ENCODE measurements at regions not wholly inside any gene's neighbourhood (a gene's known extent, or its start where the extent isn't known, plus 50 kb on each side); places are given as distances from the start of the nearest gene placed in this dataset.

DNA sequence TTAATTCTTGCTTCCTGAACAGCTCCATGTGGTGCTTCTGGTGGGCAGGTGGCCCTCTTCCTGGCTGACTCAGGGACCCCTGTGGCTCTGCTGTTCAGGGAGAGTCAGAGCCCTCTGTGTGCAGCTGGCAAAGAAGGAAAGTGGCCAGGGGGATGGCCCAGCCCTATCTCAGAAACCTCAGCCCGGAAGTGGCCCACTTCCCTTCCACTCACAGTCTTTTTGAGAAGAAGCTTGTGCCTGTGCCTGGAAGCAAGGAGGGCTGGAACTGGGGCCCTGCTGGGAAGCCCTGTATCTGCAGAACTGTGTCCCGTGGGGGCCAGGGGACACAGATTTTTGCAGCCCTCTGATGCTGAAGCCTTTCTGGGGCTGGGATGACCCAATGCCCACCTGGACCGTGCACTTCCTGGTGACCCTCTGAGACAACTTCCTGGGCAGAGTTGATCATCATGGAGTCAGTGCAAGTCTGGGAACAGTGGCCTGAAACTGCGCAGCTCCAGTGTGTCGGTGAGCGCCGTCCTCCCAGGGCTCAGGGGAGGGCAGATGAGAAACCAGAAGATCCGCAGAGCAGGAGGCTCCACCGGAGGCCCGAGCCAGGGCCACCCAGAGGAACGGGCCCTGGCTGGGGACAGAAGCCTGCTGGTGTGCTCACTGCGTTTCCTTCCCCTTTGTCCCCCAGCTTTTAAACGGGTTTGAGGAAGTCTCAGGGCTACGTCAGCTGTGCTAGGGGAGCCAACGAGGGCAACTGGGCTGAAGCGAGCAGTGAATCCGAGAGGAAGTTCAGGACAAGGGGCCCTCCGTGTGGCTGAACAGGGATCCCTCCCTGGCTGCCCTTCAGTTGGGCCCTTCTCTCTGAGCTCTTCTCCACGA is 217.4 kb upstream of the RTL1 start:
- peak; percentile 45 for ATAC-seq (ENCODE audit: insufficient read depth, low FRiP score)
- peak overlapping the region in 1 of 2 donors; percentile 48 for H3K27ac ChIP-seq (ENCODE audit: low read depth in 1 of 2, low read length in 1 of 2)
- no peaks in the 10 kb centered on the region for H3K36me3 ChIP-seq (ENCODE audit: control insufficient read depth in 4 of 4, insufficient read depth in 4 of 4, low read length in 4 of 4)
- H3K4me3 ChIP-seq = no peak overlapping the region
- WGBS, 2 donors = 31 to 60% methylated on average over 19 of the region's 19 CpGs
- TF ChIP-seq, protein P1, sequence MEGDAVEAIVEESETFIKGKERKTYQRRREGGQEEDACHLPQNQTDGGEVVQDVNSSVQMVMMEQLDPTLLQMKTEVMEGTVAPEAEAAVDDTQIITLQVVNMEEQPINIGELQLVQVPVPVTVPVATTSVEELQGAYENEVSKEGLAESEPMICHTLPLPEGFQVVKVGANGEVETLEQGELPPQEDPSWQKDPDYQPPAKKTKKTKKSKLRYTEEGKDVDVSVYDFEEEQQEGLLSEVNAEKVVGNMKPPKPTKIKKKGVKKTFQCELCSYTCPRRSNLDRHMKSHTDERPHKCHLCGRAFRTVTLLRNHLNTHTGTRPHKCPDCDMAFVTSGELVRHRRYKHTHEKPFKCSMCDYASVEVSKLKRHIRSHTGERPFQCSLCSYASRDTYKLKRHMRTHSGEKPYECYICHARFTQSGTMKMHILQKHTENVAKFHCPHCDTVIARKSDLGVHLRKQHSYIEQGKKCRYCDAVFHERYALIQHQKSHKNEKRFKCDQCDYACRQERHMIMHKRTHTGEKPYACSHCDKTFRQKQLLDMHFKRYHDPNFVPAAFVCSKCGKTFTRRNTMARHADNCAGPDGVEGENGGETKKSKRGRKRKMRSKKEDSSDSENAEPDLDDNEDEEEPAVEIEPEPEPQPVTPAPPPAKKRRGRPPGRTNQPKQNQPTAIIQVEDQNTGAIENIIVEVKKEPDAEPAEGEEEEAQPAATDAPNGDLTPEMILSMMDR (IDR thresholded peaks at IDR 0.05; ENCODE audit: control extremely low read depth, extremely low read depth) = no peak
- no peaks in the 10 kb centered on the region for H3K4me1 ChIP-seq (ENCODE audit: control insufficient read depth in 5 of 5, insufficient read depth in 5 of 5, low read length in 5 of 5)
- peaks cover 0 to 9% (median 0%) of the 10 kb centered on the region in 3 donors for H3K27me3 ChIP-seq (ENCODE audit: control insufficient read depth in 3 of 3, insufficient read depth in 3 of 3, low read length in 2 of 3)
- H3K9ac ChIP-seq (ENCODE audit: insufficient read depth in 1 of 2, low read length in 2 of 2) = no peak overlapping the region
- DNase-seq = no peak
- H3K9me3 ChIP-seq (ENCODE audit: control insufficient read depth in 4 of 4, insufficient read depth in 3 of 4, low read length in 3 of 4) = no peaks in the 10 kb centered on the region

DNA sequence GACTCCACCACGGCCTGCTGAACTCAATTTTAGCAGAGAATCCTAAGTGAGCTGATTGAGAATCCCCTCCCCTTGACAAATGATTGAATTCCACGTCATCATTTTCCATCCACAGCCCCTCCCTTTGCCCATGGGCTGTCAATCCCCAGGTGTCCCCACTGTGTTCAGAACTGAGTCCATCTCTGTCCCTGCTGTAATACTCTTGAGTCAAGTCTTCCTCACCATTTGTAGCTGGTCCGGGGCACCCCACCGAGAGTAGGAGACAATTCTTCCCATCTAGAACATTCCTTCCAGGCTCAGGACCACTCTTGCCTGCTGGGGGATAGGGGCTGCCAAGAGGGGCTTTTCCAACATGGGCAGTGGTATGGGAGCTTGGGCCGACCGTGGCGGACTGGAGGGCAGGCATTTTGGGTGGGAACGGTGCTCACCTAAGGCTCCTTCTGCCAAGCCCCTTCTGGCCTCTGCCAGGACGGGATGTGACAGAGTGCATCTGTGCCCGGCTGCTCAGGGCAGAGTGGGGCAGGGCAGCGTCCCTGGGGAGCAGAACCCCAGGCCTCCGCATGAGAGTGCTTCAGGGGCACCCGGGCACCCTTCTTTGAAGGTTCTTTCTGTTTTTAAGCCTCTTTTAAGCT is 218.1 kb upstream of the RTL1 start:
- Histone ChIP-seq H3K36me3 (ENCODE audit: control insufficient read depth in 4 of 4, insufficient read depth in 4 of 4, low read length in 4 of 4) (no peaks in the 10 kb centered on the region), H3K9ac (ENCODE audit: insufficient read depth in 1 of 2, low read length in 2 of 2) (no peak overlapping the region), H3K27ac (ENCODE audit: low read depth in 1 of 2, low read length in 1 of 2) (no peak overlapping the region), H3K4me3 (no peak overlapping the region), H3K4me1 (ENCODE audit: control insufficient read depth in 5 of 5, insufficient read depth in 5 of 5, low read length in 5 of 5) (no peaks in the 10 kb centered on the region), H3K9me3 (ENCODE audit: control insufficient read depth in 4 of 4, insufficient read depth in 3 of 4, low read length in 3 of 4) (no peaks in the 10 kb centered on the region), H3K27me3 (ENCODE audit: control insufficient read depth in 3 of 3, insufficient read depth in 3 of 3, low read length in 2 of 3) (peaks cover 0 to 9% (median 0%) of the 10 kb centered on the region in 3 donors)
- TF ChIP-seq, protein P1 (IDR thresholded peaks at IDR 0.05; ENCODE audit: control extremely low read depth, extremely low read depth) = no peak
- no peak for DNase-seq
- ATAC-seq (ENCODE audit: insufficient read depth, low FRiP score) = no peak
- 86 to 87% methylated on average over 13 of the region's 13 CpGs for WGBS, 2 donors

DNA sequence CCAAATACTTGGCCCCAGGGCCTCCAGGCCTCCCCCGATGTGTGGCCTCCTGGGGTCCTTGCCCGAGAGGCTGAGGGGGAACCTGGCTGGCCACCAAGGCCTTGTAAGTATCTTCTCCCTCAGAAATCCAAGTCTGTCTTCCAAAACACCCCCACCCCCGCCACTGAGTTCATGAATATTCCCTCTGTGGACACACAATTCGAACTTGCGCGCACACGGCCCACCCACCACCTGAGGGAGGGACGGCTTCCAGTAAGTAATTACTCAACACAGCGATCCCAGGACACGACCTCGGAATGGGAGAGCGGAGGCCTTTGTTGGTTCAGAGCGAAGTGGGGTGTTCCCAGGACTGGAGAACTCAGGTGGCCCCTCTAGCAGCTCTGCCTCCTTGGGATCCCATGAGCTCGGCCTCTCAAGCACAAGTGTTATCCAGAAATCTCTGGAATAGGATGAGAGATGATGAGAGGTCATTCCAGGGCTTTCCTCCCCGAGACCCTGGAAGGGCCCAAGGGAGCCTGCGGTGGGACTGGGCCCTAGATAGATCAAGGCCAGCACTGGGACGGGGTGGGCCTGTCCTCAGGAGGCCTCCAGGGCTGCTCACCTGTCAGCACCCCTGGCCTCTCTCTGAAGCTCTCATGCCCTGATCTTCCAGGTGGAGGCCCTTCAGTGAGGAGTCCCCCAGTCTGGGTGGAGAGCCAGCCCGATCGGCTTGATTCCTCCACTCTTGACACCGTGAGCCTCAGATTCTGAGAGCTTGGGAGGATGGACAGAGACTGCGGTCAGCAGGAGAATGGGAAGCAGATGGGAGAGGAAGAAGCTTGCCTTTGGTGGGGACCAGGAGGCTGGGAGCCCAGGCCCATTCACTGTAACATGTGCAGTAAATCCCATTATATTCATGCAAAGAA is 219.0 kb upstream of the RTL1 start:
- WGBS, 2 donors = 92 to 94% methylated on average over 21 of the region's 21 CpGs
- H3K9ac ChIP-seq (ENCODE audit: insufficient read depth in 1 of 2, low read length in 2 of 2) = no peak overlapping the region
- no peak for DNase-seq
- TF ChIP-seq, protein P1 (IDR thresholded peaks at IDR 0.05; ENCODE audit: control extremely low read depth, extremely low read depth) = no peak
- no peaks in the 10 kb centered on the region for H3K36me3 ChIP-seq (ENCODE audit: control insufficient read depth in 4 of 4, insufficient read depth in 4 of 4, low read length in 4 of 4)
- no peak overlapping the region for H3K4me3 ChIP-seq
- H3K27ac ChIP-seq (ENCODE audit: low read depth in 1 of 2, low read length in 1 of 2) = no peak overlapping the region
- H3K27me3 ChIP-seq (ENCODE audit: control insufficient read depth in 3 of 3, insufficient read depth in 3 of 3, low read length in 2 of 3) = peaks cover 0 to 5% (median 0%) of the 10 kb centered on the region in 3 donors
- no peaks in the 10 kb centered on the region for H3K9me3 ChIP-seq (ENCODE audit: control insufficient read depth in 4 of 4, insufficient read depth in 3 of 4, low read length in 3 of 4)
- no peaks in the 10 kb centered on the region for H3K4me1 ChIP-seq (ENCODE audit: control insufficient read depth in 5 of 5, insufficient read depth in 5 of 5, low read length in 5 of 5)
- no peak for ATAC-seq (ENCODE audit: insufficient read depth, low FRiP score)
